Upper lobe of right lung (tissue), 1 donor: ENCODE measurements at regions not wholly inside any gene's neighbourhood (a gene's known extent, or its start where the extent isn't known, plus 50 kb on each side); places are given as distances from the start of the nearest gene placed in this dataset.

Source experiments
- ATAC-seq: fragments of 200-7000 bp; cut with Tn5 transposase; one replicate; pipeline ENCODE4 v1.9.1; 2020; ENCODE audit warnings: mild to moderate bottlenecking, moderate library complexity
- DNase-seq: peaks from one replicate; pipeline ENCODE4 v3.0.0-alpha.2; 2020
- H3K27ac ChIP-seq: fragments of 200-600 bp; one replicate; pipeline ENCODE4 v1.8.0; 2022
- H3K27me3 ChIP-seq: fragments of 200-600 bp; one replicate; pipeline ENCODE4 v1.8.0; 2022; ENCODE audit warnings: mild to moderate bottlenecking
- H3K36me3 ChIP-seq: fragments of 200-600 bp; one replicate; pipeline ENCODE4 v1.8.0; 2022
- H3K4me1 ChIP-seq: fragments of 200-600 bp; one replicate; pipeline ENCODE4 v1.8.0; 2022
- H3K4me3 ChIP-seq: fragments of 200-600 bp; one replicate; pipeline ENCODE4 v1.8.0; 2022; ENCODE audit warnings: mild to moderate bottlenecking
- H3K9me3 ChIP-seq: fragments of 200-600 bp; one replicate; pipeline ENCODE4 v1.8.0; 2022
- CTCF ChIP-seq: fragments of 200-600 bp; IDR thresholded peaks from one replicate; pipeline ENCODE4 v1.8.0; 2022; ENCODE audit warnings: antibody characterized with exemption
- intact Hi-C: fragments of 100-400 bp; cut with DNase I; formaldehyde crosslinking; loops from one replicate; pipeline ENCODE4 v1.11.0; 2022
- donor health status: DM: no; HTN: yes; CAD: no; lungs with severe emphysema.

- no peak for TF ChIP-seq CTCF
- no peaks in the 10 kb centered on the region for H3K9me3 ChIP-seq
- intact Hi-C loops = no loop called here
- no peaks in the 10 kb centered on the region for H3K27me3 ChIP-seq
- H3K4me3 ChIP-seq = no peak overlapping the region
- H3K4me1 ChIP-seq = no peaks in the 10 kb centered on the region
- no peak overlapping the region for H3K27ac ChIP-seq
- no peaks in the 10 kb centered on the region for H3K36me3 ChIP-seq
- ATAC-seq (no peak), DNase-seq (no peak)
Observed at GRCh38 chr2:105600602-105600948, 144.1 kb upstream of the NCK2 start.

GRCh38 chr2:105600037-105600442 lies 144.7 kb upstream of the NCK2 start:
- ATAC-seq (no peak), DNase-seq (no peak)
- TF ChIP-seq CTCF = no peak
- Histone ChIP-seq H3K4me1 (no peaks in the 10 kb centered on the region), H3K9me3 (no peaks in the 10 kb centered on the region), H3K4me3 (no peak overlapping the region), H3K36me3 (no peaks in the 10 kb centered on the region), H3K27ac (no peak overlapping the region), H3K27me3 (no peaks in the 10 kb centered on the region)
- intact Hi-C loops = no loop called here

GRCh38 chr2:105598829-105599698 lies 145.6 kb upstream of the NCK2 start:
- intact Hi-C loops = no loop called here
- Histone ChIP-seq H3K4me1 (no peaks in the 10 kb centered on the region), H3K9me3 (no peaks in the 10 kb centered on the region), H3K4me3 (no peak overlapping the region), H3K27me3 (no peaks in the 10 kb centered on the region), H3K27ac (no peak overlapping the region), H3K36me3 (no peaks in the 10 kb centered on the region)
- ATAC-seq (no peak), DNase-seq (no peak)
- no peak for TF ChIP-seq CTCF

- Histone ChIP-seq H3K9me3 (no peaks in the 10 kb centered on the region), H3K4me1 (no peaks in the 10 kb centered on the region), H3K27ac (no peak overlapping the region), H3K36me3 (no peaks in the 10 kb centered on the region), H3K4me3 (no peak overlapping the region), H3K27me3 (no peaks in the 10 kb centered on the region)
- intact Hi-C loops = no loop called here
- no peak for ATAC-seq
- DNase-seq = no peak
- TF ChIP-seq CTCF = no peak
Observed at GRCh38 chr2:105597806-105598803, 146.6 kb upstream of the NCK2 start.

GRCh38 chr2:105597011-105597805 lies 147.5 kb upstream of the NCK2 start:
- no peak for DNase-seq
- intact Hi-C loops = no loop called here
- no peak overlapping the region for H3K4me3 ChIP-seq
- no peaks in the 10 kb centered on the region for H3K36me3 ChIP-seq
- no peaks in the 10 kb centered on the region for H3K27me3 ChIP-seq
- TF ChIP-seq CTCF = no peak
- no peak for ATAC-seq
- no peaks in the 10 kb centered on the region for H3K9me3 ChIP-seq
- H3K4me1 ChIP-seq = no peaks in the 10 kb centered on the region
- H3K27ac ChIP-seq = no peak overlapping the region
